Fibroblast of lung (primary cell): ENCODE measurements at regions not wholly inside any gene's neighbourhood (a gene's known extent, or its start where the extent isn't known, plus 50 kb on each side); places are given as distances from the start of the nearest gene placed in this dataset.

Experiments used
- DNase-seq, 2 donors: peaks; one replicate each; pipeline versions ENCODE4 v3.0.0 to v3.0.0-alpha.2; 2010; ENCODE audit warnings: low read depth in 2 of 2
- H2AFZ ChIP-seq: 2 replicates; pipeline ENCODE4 v1.5.1; 2012; ENCODE audit warnings: low read length, control low read depth, inconsistent platforms
- H3K27ac ChIP-seq: 2 replicates; pipeline ENCODE4 v1.5.1; 2011; ENCODE audit warnings: low read length, control low read depth; ENCODE audit not compliant: insufficient read depth
- H3K27me3 ChIP-seq: 2 replicates; pipeline ENCODE4 v1.5.1; 2011; ENCODE audit warnings: mild to moderate bottlenecking, low read length; ENCODE audit not compliant: control insufficient read depth, insufficient read depth
- H3K36me3 ChIP-seq: 2 replicates; pipeline ENCODE4 v1.5.1; 2011; ENCODE audit warnings: low read length; ENCODE audit not compliant: control insufficient read depth, insufficient read depth
- H3K4me1 ChIP-seq: 2 replicates; pipeline ENCODE4 v1.5.1; 2011; ENCODE audit warnings: low read length; ENCODE audit not compliant: control insufficient read depth, insufficient read depth; ENCODE audit errors: extremely low read depth
- H3K4me2 ChIP-seq: 2 replicates; pipeline ENCODE4 v1.5.1; 2011; ENCODE audit warnings: low read length, control low read depth; ENCODE audit not compliant: insufficient read depth; ENCODE audit errors: extremely low read depth
- H3K4me3 ChIP-seq, 4 experiments: fragments of 200-600 bp in 1 of 4; sonication (generic) in 1 of 4; replicated peaks in 1 of 4; 2 replicates each; pipeline ENCODE4 v1.5.1; 2011 to 2016; ENCODE audit warnings: low read length in 4 of 4, low read depth in 3 of 4, mild to moderate bottlenecking in 3 of 4, control low read depth in 2 of 4, inconsistent platforms in 1 of 4, mixed read lengths in 1 of 4; ENCODE audit not compliant: insufficient read depth in 1 of 4; ENCODE audit errors: control extremely low read depth in 1 of 4
- H3K79me2 ChIP-seq: 2 replicates; pipeline ENCODE4 v1.5.1; 2012; ENCODE audit warnings: mild to moderate bottlenecking, low read length, inconsistent platforms; ENCODE audit not compliant: control insufficient read depth, insufficient read depth
- H3K9ac ChIP-seq: 2 replicates; pipeline ENCODE4 v1.5.1; 2011; ENCODE audit warnings: mild to moderate bottlenecking, low read length, control low read depth; ENCODE audit not compliant: insufficient read depth
- H3K9me3 ChIP-seq: 2 replicates; pipeline ENCODE4 v1.5.1; 2012; ENCODE audit warnings: low read depth, low read length; ENCODE audit not compliant: control insufficient read depth, insufficient read depth
- H4K20me1 ChIP-seq: 2 replicates; pipeline ENCODE4 v1.5.1; 2011; ENCODE audit warnings: low read length; ENCODE audit not compliant: control insufficient read depth, insufficient read depth; ENCODE audit errors: extremely low read depth
- EZH2 ChIP-seq: IDR thresholded peaks from 2 replicates; pipeline ENCODE4 v1.5.1; 2012; ENCODE audit warnings: low read length, control low read depth, mild to moderate bottlenecking; ENCODE audit errors: missing control alignments
- TF ChIP-seq, protein P1 (sequence below), 2 donors: IDR thresholded peaks in 1 of 2; conservative IDR thresholded peaks in 1 of 2; 1 replicate in 1 of 2; 2 replicates in 1 of 2; pipeline ENCODE4 v1.5.1; 2011 to 2012; ENCODE audit warnings: low read length in 2 of 2, control low read depth in 1 of 2, inconsistent platforms in 1 of 2, low read depth in 1 of 2, mild to moderate bottlenecking in 1 of 2

DNA sequence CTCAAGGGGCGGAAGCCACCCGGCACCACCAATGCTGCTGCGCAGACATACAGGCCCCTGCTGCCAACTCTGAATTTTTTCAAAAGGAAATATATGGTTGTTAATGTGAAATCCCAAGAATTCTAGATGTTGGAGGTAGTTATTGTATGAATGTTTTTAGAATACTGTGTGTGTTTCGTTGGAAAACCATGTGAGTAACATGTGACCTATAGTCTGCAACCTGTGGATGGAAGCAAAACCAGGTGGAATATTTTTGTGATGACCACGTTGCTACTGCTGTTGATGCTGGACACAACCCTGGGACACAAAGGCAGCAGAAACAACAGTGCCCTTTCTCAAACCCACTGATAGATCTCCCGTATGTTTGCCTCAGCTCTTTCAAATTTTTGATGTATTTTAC is 376.3 kb upstream of the SALL1 start:
- Histone ChIP-seq H3K4me3 (no peak overlapping the region), H4K20me1 (no peaks in the 10 kb centered on the region), H3K27me3 (no peaks in the 10 kb centered on the region), H2AFZ (no peak overlapping the region), H3K27ac (no peak overlapping the region), H3K9me3 (no peaks in the 10 kb centered on the region), H3K79me2 (no peaks in the 10 kb centered on the region), H3K36me3 (no peaks in the 10 kb centered on the region), H3K4me2 (no peak overlapping the region), H3K4me1 (no peaks in the 10 kb centered on the region), H3K9ac (no peak overlapping the region)
- no peak for DNase-seq
- TF ChIP-seq EZH2, result no peak
- TF ChIP-seq, protein P1, sequence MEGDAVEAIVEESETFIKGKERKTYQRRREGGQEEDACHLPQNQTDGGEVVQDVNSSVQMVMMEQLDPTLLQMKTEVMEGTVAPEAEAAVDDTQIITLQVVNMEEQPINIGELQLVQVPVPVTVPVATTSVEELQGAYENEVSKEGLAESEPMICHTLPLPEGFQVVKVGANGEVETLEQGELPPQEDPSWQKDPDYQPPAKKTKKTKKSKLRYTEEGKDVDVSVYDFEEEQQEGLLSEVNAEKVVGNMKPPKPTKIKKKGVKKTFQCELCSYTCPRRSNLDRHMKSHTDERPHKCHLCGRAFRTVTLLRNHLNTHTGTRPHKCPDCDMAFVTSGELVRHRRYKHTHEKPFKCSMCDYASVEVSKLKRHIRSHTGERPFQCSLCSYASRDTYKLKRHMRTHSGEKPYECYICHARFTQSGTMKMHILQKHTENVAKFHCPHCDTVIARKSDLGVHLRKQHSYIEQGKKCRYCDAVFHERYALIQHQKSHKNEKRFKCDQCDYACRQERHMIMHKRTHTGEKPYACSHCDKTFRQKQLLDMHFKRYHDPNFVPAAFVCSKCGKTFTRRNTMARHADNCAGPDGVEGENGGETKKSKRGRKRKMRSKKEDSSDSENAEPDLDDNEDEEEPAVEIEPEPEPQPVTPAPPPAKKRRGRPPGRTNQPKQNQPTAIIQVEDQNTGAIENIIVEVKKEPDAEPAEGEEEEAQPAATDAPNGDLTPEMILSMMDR (conservative IDR thresholded peaks at IDR 0.05 in 1 of 2, IDR thresholded peaks at IDR 0.05 in 1 of 2; ENCODE audit: low read depth in 1 of 2, low read length in 2 of 2), result no peak

GRCh38 chr16:51526621-51527020 is 375.6 kb upstream of the SALL1 start:
- no peak for DNase-seq
- H3K9me3 ChIP-seq, result no peaks in the 10 kb centered on the region
- H3K79me2 ChIP-seq, result no peaks in the 10 kb centered on the region

DNA sequence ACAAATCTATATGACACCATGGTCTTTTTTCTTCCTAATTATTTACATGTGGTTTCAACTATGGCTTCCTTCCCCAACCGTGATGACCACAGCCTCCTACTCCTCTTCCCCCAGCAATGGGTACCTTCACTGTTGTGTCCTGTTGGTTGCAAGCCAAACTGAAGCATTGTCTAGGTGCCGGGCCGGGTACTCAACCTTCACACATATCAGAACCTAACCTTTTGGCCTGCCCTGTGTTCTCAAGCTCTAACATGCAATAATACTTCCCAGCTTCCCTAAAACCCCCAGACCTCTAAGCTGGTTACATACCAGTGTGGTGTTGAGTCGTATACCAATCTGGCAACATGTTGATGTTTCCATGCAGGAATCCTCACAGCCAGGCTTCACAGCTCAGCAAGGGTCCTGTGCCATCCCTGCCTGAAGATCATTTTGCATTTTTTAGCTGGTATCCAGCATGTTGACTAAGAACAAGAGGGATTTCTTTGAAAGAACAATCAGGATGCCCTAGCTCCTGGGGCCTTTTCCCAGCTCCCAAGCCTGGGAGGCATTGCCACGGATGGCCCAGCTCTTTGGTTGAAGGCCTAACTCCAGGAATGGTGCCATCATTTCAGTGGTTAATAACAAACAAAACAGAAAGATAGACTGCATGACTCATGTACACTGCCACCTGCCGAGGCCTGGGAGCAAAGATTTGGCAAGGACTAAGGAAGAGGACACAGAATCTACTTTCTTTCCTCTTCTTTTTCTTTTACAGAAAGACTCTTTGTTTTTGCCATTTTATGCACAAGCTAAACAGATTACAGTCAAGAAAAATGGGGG is 373.7 kb upstream of the SALL1 start:
- TF ChIP-seq, protein P1 (conservative IDR thresholded peaks at IDR 0.05 in 1 of 2, IDR thresholded peaks at IDR 0.05 in 1 of 2; ENCODE audit: low read depth in 1 of 2, low read length in 2 of 2), result peak in 1 of 2 donors; percentile 31
- no peak for TF ChIP-seq EZH2
- Histone ChIP-seq H3K4me1 (no peaks in the 10 kb centered on the region), H3K79me2 (no peaks in the 10 kb centered on the region), H3K36me3 (no peaks in the 10 kb centered on the region), H3K4me3 (no peak overlapping the region), H3K9me3 (no peaks in the 10 kb centered on the region), H4K20me1 (no peaks in the 10 kb centered on the region), H3K27me3 (no peaks in the 10 kb centered on the region), H2AFZ (no peak overlapping the region), H3K27ac (no peak overlapping the region), H3K9ac (no peak overlapping the region), H3K4me2 (no peak overlapping the region)
- peak; percentile 79 to 80 for DNase-seq

More at GRCh38 chr16:51526621-51527020, 375.6 kb upstream of the SALL1 start:
- Histone ChIP-seq H3K27me3 (no peaks in the 10 kb centered on the region), H3K4me3 (no peak overlapping the region), H4K20me1 (no peaks in the 10 kb centered on the region), H2AFZ (no peak overlapping the region), H3K36me3 (no peaks in the 10 kb centered on the region), H3K9ac (no peak overlapping the region), H3K4me1 (no peaks in the 10 kb centered on the region), H3K4me2 (no peak overlapping the region), H3K27ac (no peak overlapping the region)
- no peak for TF ChIP-seq EZH2
- TF ChIP-seq, protein P1 (conservative IDR thresholded peaks at IDR 0.05 in 1 of 2, IDR thresholded peaks at IDR 0.05 in 1 of 2; ENCODE audit: low read depth in 1 of 2, low read length in 2 of 2), result no peak
